AG04450 (cell line): ENCODE measurements at regions not wholly inside any gene's neighbourhood (a gene's known extent, or its start where the extent isn't known, plus 50 kb on each side); places are given as distances from the start of the nearest gene placed in this dataset.

ENCODE experiments used
- CTCF ChIA-PET: fragments of 300-600, 350-600 bp; formaldehyde crosslinking; extraction: SDS; loops from one replicate; lab custom pipeline; 2022; ENCODE audit warnings: antibody characterized with exemption, inconsistent platforms; lab: Charles Lee
- POLR2A ChIA-PET: fragments of 350-600 bp; formaldehyde crosslinking; extraction: SDS; loops from one replicate; lab custom pipeline; 2021; ENCODE audit warnings: antibody characterized with exemption, inconsistent platforms; lab: Yijun Ruan, JAX
- DNase-seq: peaks from one replicate; pipeline ENCODE4 v3.0.0-alpha.2; 2011; ENCODE audit warnings: low read depth, low spot score
- H3K27ac ChIP-seq: one replicate; pipeline ENCODE4 v1.5.1; 2012; ENCODE audit warnings: low read depth, low read length, control low read depth
- H3K27me3 ChIP-seq: one replicate; pipeline ENCODE4 v1.6.0; 2012; ENCODE audit warnings: low read length; ENCODE audit not compliant: control insufficient read depth, insufficient read depth
- H3K4me3 ChIP-seq: 2 replicates; pipeline ENCODE4 v1.5.1; 2011; ENCODE audit warnings: mild to moderate bottlenecking, low read depth, low read length, control low read depth
- H3K9me3 ChIP-seq: 2 replicates; pipeline ENCODE4 v1.5.1; 2012; ENCODE audit warnings: low read length; ENCODE audit not compliant: control insufficient read depth, insufficient read depth
- CTCF ChIP-seq: IDR thresholded peaks from 2 replicates; pipeline ENCODE4 v1.5.1; 2011; ENCODE audit warnings: low read depth, low read length, control low read depth, inconsistent platforms

GRCh38 chr10:25738776-25739175 is 195.3 kb upstream of the MYO3A start:
- ChIA-PET CTCF (interaction anchor here (0.6 kb wide), 1 partner anchor 36 kb away, joined by 5 read pairs; no protein-coding TSS in a partner anchor), POLR2A (no interaction called here)
- H3K27me3 ChIP-seq: no peaks in the 10 kb centered on the region
- H3K27ac ChIP-seq: no peak overlapping the region
- no peak for DNase-seq
- no peak overlapping the region for H3K4me3 ChIP-seq
- TF ChIP-seq CTCF: no peak
- peaks cover 11% of the 10 kb centered on the region for H3K9me3 ChIP-seq

- Histone ChIP-seq H3K27me3 (no peaks in the 10 kb centered on the region), H3K4me3 (no peak overlapping the region), H3K9me3 (peaks cover 8% of the 10 kb centered on the region), H3K27ac (no peak overlapping the region)
- ChIA-PET POLR2A (no interaction called here), CTCF (no interaction called here)
- no peak for TF ChIP-seq CTCF
- DNase-seq: no peak
Observed at GRCh38 chr10:25743832-25744231, 190.2 kb upstream of the MYO3A start.

GRCh38 chr10:25744574-25744973 is 189.5 kb upstream of the MYO3A start:
- no peak for DNase-seq
- ChIA-PET CTCF (no interaction called here), POLR2A (no interaction called here)
- Histone ChIP-seq H3K27me3 (no peaks in the 10 kb centered on the region), H3K27ac (no peak overlapping the region), H3K4me3 (no peak overlapping the region), H3K9me3 (peaks cover 4% of the 10 kb centered on the region)
- TF ChIP-seq CTCF: no peak

- no peak for TF ChIP-seq CTCF
- Histone ChIP-seq H3K9me3 (peaks cover 4% of the 10 kb centered on the region), H3K27ac (no peak overlapping the region), H3K4me3 (no peak overlapping the region), H3K27me3 (no peaks in the 10 kb centered on the region)
- CTCF ChIA-PET: no interaction called here
- DNase-seq: no peak
- POLR2A ChIA-PET: no interaction called here
Observed at GRCh38 chr10:25745976-25746375, 188.1 kb upstream of the MYO3A start.

- TF ChIP-seq CTCF: no peak
- ChIA-PET POLR2A (no interaction called here), CTCF (no interaction called here)
- Histone ChIP-seq H3K4me3 (no peak overlapping the region), H3K27ac (no peak overlapping the region), H3K9me3 (peaks cover 7% of the 10 kb centered on the region), H3K27me3 (no peaks in the 10 kb centered on the region)
- DNase-seq: no peak
Observed at GRCh38 chr10:25747084-25747483, 186.9 kb upstream of the MYO3A start.
